ENCODE measurements at regions not wholly inside any gene's neighbourhood (a gene's known extent, or its start where the extent isn't known, plus 50 kb on each side); places are given as distances from the start of the nearest gene placed in this dataset.

DNA sequence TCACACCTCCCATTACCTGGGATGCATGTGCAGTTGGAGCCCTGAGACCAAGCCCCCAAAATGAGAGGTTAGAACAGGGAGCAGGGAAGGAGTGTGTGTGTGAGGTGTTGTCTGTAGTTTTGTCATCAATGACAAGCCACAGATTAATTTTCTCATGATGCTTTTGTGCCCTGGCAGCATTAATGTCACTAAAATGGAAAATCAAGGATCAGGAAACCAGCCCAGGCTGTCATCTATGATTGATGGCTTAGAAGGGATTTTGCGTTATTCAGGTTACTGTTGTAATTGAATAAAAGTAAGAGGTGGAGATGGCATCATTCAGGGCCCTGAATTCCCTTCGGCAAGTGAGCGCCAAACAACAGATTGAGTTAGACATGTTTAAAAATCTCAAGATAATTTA is 130.5 kb upstream of the C1QTNF7 start:
- no peak overlapping the region for H3K4me3 ChIP-seq (ENCODE audit: insufficient read depth, low read length)
- H3K27me3 ChIP-seq (ENCODE audit: insufficient read depth, low read length), result peaks cover 15% of the 10 kb centered on the region
- H3K36me3 ChIP-seq (ENCODE audit: insufficient read depth, low read length), result no peaks in the 10 kb centered on the region
- H3K4me1 ChIP-seq (ENCODE audit: insufficient read depth, low read length), result no peaks in the 10 kb centered on the region
- H3K4me2 ChIP-seq (ENCODE audit: insufficient read depth, low read length), result no peak overlapping the region
- TF ChIP-seq, protein P1, sequence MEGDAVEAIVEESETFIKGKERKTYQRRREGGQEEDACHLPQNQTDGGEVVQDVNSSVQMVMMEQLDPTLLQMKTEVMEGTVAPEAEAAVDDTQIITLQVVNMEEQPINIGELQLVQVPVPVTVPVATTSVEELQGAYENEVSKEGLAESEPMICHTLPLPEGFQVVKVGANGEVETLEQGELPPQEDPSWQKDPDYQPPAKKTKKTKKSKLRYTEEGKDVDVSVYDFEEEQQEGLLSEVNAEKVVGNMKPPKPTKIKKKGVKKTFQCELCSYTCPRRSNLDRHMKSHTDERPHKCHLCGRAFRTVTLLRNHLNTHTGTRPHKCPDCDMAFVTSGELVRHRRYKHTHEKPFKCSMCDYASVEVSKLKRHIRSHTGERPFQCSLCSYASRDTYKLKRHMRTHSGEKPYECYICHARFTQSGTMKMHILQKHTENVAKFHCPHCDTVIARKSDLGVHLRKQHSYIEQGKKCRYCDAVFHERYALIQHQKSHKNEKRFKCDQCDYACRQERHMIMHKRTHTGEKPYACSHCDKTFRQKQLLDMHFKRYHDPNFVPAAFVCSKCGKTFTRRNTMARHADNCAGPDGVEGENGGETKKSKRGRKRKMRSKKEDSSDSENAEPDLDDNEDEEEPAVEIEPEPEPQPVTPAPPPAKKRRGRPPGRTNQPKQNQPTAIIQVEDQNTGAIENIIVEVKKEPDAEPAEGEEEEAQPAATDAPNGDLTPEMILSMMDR (IDR thresholded peaks at IDR 0.05; ENCODE audit: extremely low read depth, low read depth, low read length), result no peak
- no peak for DNase-seq (ENCODE audit: insufficient read length, low spot score, missing footprints)
- H3K27ac ChIP-seq (ENCODE audit: low read depth, low read length), result no peak overlapping the region
- no peak overlapping the region for H2AFZ ChIP-seq (ENCODE audit: low read length)
- H3K79me2 ChIP-seq (ENCODE audit: insufficient read depth, low read length), result no peaks in the 10 kb centered on the region
- H4K20me1 ChIP-seq (ENCODE audit: insufficient read depth, low read length), result no peaks in the 10 kb centered on the region
- H3K9me3 ChIP-seq (ENCODE audit: low read depth, low read length), result no peaks in the 10 kb centered on the region

DNA sequence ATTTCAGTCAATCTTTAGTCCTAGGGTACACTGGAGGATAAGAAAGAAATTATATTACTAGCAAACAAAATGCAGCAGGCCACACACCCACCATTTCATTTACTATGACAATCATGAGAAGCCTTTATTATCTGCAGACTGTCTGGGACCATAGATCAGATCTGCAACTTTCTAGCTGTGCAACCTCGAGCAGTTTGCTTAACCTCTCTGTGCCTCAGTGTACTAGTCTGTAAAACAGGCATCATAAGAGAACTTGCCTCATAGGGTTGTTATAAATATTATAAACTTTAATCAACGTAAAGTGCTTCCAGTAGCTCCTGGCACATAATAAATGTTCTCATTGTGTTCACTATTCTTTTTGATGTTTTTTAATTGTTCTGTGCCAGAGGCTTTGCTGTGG is 128.2 kb upstream of the C1QTNF7 start:
- peaks cover 15% of the 10 kb centered on the region for H3K27me3 ChIP-seq (ENCODE audit: insufficient read depth, low read length)
- DNase-seq (ENCODE audit: insufficient read length, low spot score, missing footprints), result no peak

DNA sequence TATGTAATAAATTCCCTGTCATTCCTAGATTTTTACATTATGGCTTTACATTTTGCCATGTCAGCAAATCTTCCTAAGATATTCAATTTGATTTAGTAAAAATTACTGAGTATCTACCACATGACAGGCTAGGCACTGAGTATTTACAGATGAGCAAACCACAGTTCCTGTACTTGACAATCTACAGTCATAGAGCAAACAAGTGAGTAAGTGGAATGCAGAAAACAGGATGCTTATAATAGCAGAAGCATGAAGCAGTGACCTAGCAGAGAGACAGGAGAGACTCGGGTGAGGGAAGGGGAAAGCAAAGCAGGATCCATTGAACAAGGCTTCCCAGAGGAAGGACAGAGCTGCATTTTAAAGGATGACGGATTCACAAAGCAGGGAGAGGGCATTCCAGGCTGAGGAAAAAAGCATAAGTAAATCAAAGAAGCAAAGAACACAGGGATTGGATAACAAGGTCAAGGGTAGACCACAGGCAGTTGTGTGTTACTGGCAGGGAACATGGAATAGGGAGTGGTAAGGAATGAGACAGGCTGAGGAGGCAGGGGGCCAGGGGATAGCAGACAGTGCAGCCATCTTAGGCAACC is 124.7 kb upstream of the C1QTNF7 start:
- Histone ChIP-seq H4K20me1 (ENCODE audit: insufficient read depth, low read length) (no peaks in the 10 kb centered on the region), H3K4me1 (ENCODE audit: insufficient read depth, low read length) (peaks cover 15% of the 10 kb centered on the region), H3K79me2 (ENCODE audit: insufficient read depth, low read length) (no peaks in the 10 kb centered on the region), H3K4me2 (ENCODE audit: insufficient read depth, low read length) (peak overlapping the region; percentile 23), H3K9me3 (ENCODE audit: low read depth, low read length) (no peaks in the 10 kb centered on the region), H3K27me3 (ENCODE audit: insufficient read depth, low read length) (peaks cover 15% of the 10 kb centered on the region), H3K36me3 (ENCODE audit: insufficient read depth, low read length) (no peaks in the 10 kb centered on the region), H3K27ac (ENCODE audit: low read depth, low read length) (peak overlapping the region; percentile 10), H2AFZ (ENCODE audit: low read length) (peak overlapping the region; percentile 64), H3K4me3 (ENCODE audit: insufficient read depth, low read length) (no peak overlapping the region)
- peak; percentile 25 for DNase-seq (ENCODE audit: insufficient read length, low spot score, missing footprints)
- TF ChIP-seq, protein P1 (IDR thresholded peaks at IDR 0.05; ENCODE audit: extremely low read depth, low read depth, low read length), result no peak

More for the DNA sequence above, 128.2 kb upstream of the C1QTNF7 start:
- no peak overlapping the region for H3K4me2 ChIP-seq (ENCODE audit: insufficient read depth, low read length)
- TF ChIP-seq, protein P1 (IDR thresholded peaks at IDR 0.05; ENCODE audit: extremely low read depth, low read depth, low read length), result no peak
- peaks cover 15% of the 10 kb centered on the region for H3K4me1 ChIP-seq (ENCODE audit: insufficient read depth, low read length)
- no peak overlapping the region for H3K27ac ChIP-seq (ENCODE audit: low read depth, low read length)
- H3K36me3 ChIP-seq (ENCODE audit: insufficient read depth, low read length), result no peaks in the 10 kb centered on the region
- no peaks in the 10 kb centered on the region for H3K9me3 ChIP-seq (ENCODE audit: low read depth, low read length)
- no peaks in the 10 kb centered on the region for H3K79me2 ChIP-seq (ENCODE audit: insufficient read depth, low read length)
- no peak overlapping the region for H2AFZ ChIP-seq (ENCODE audit: low read length)
- H4K20me1 ChIP-seq (ENCODE audit: insufficient read depth, low read length), result no peaks in the 10 kb centered on the region
- H3K4me3 ChIP-seq (ENCODE audit: insufficient read depth, low read length), result no peak overlapping the region

DNA sequence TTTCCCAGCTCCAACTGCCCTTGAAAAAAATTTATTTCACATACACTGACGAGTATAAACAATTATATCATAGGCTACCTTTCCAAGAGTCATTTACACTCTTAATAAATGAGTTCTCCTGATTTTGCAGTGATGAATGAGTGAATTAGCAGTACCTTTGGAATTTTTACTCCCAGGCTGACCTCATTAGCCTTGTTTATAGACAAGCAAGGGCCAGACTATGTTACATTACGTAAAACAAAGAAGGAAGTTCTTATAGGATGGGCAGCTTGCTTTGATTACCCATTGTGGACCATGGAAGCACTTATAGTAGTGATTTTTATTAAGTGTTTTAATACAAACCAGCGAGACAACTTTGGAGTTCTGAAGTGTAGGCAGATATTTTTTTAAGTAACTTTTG is 112.9 kb upstream of the C1QTNF7 start:
- Histone ChIP-seq H4K20me1 (ENCODE audit: insufficient read depth, low read length) (no peaks in the 10 kb centered on the region), H3K4me1 (ENCODE audit: insufficient read depth, low read length) (peaks cover 4% of the 10 kb centered on the region), H3K4me2 (ENCODE audit: insufficient read depth, low read length) (no peak overlapping the region), H3K36me3 (ENCODE audit: insufficient read depth, low read length) (no peaks in the 10 kb centered on the region), H3K9me3 (ENCODE audit: low read depth, low read length) (no peaks in the 10 kb centered on the region), H3K27me3 (ENCODE audit: insufficient read depth, low read length) (no peaks in the 10 kb centered on the region), H3K27ac (ENCODE audit: low read depth, low read length) (no peak overlapping the region), H2AFZ (ENCODE audit: low read length) (no peak overlapping the region), H3K4me3 (ENCODE audit: insufficient read depth, low read length) (no peak overlapping the region), H3K79me2 (ENCODE audit: insufficient read depth, low read length) (no peaks in the 10 kb centered on the region)
- TF ChIP-seq, protein P1 (IDR thresholded peaks at IDR 0.05; ENCODE audit: extremely low read depth, low read depth, low read length), result no peak
- no peak for DNase-seq (ENCODE audit: insufficient read length, low spot score, missing footprints)
